ENCODE measurements at regions not wholly inside any gene's neighbourhood (a gene's known extent, or its start where the extent isn't known, plus 50 kb on each side); places are given as distances from the start of the nearest gene placed in this dataset.

GRCh38 chr6:6901945-6902344 lies 205.8 kb upstream of the RREB1 start:
- TF ChIP-seq ZFP3 (CRISPR knock-in tag; IDR thresholded peaks at IDR 0.05) (no peak), OSR1 (CRISPR knock-in tag; IDR thresholded peaks at IDR 0.05) (no peak), ZNF70 (CRISPR knock-in tag; IDR thresholded peaks at IDR 0.05) (no peak), PPARA (CRISPR knock-in tag; IDR thresholded peaks at IDR 0.05; ENCODE audit: borderline replicate concordance) (no peak), CSRNP3 (CRISPR knock-in tag; IDR thresholded peaks at IDR 0.05) (no peak), ZC3H10 (CRISPR knock-in tag; IDR thresholded peaks at IDR 0.05) (no peak), TSHZ2 (CRISPR knock-in tag; IDR thresholded peaks at IDR 0.05) (no peak)
- ATAC-seq = no peak

- no peak for ATAC-seq
- TF ChIP-seq ESRRG (CRISPR knock-in tag; IDR thresholded peaks at IDR 0.05) (no peak), ZFP30 (CRISPR knock-in tag; IDR thresholded peaks at IDR 0.05) (no peak), SNAI2 (CRISPR knock-in tag; IDR thresholded peaks at IDR 0.05) (no peak), CREB5 (CRISPR knock-in tag; IDR thresholded peaks at IDR 0.05; ENCODE audit: low read depth) (no peak)
Observed at GRCh38 chr6:6905961-6906518, 201.7 kb upstream of the RREB1 start.

GRCh38 chr6:6906570-6907213 lies 201.1 kb upstream of the RREB1 start:
- TF ChIP-seq ZFP30 (CRISPR knock-in tag; IDR thresholded peaks at IDR 0.05) = no peak

GRCh38 chr6:6907286-6907685 lies 200.5 kb upstream of the RREB1 start:
- TF ChIP-seq ZFP30 (CRISPR knock-in tag; IDR thresholded peaks at IDR 0.05) (no peak), CSRNP3 (CRISPR knock-in tag; IDR thresholded peaks at IDR 0.05) (no peak), CREB5 (CRISPR knock-in tag; IDR thresholded peaks at IDR 0.05; ENCODE audit: low read depth) (no peak), RARB (CRISPR knock-in tag; IDR thresholded peaks at IDR 0.05) (no peak), ZNF70 (CRISPR knock-in tag; IDR thresholded peaks at IDR 0.05) (no peak), ARNTL (CRISPR knock-in tag; IDR thresholded peaks at IDR 0.05; ENCODE audit: borderline replicate concordance, low read depth) (no peak), POU6F1 (CRISPR knock-in tag; IDR thresholded peaks at IDR 0.05; ENCODE audit: borderline replicate concordance, low read depth) (no peak), TSHZ2 (CRISPR knock-in tag; IDR thresholded peaks at IDR 0.05) (no peak), TCF4 (CRISPR knock-in tag; IDR thresholded peaks at IDR 0.05; ENCODE audit: borderline replicate concordance) (no peak), ZC3H10 (CRISPR knock-in tag; IDR thresholded peaks at IDR 0.05) (no peak), BACH2 (CRISPR knock-in tag; IDR thresholded peaks at IDR 0.05; ENCODE audit: borderline replicate concordance) (no peak), CSDC2 (CRISPR knock-in tag; IDR thresholded peaks at IDR 0.05) (no peak)
- ATAC-seq = no peak

More at GRCh38 chr6:6906570-6907213, 201.1 kb upstream of the RREB1 start:
- no peak for ATAC-seq

Measured in SK-N-SH treated with all-trans-retinoic acid at 6 μM for 48 hours (cell line).